HG02981 (cell line): ENCODE measurements at regions not wholly inside any gene's neighbourhood (a gene's known extent, or its start where the extent isn't known, plus 50 kb on each side); places are given as distances from the start of the nearest gene placed in this dataset.

Source experiments
- ATAC-seq: cut with Tn5 transposase; IDR thresholded peaks from one replicate; pipeline ENCODE4 v1.9.1; 2021; ENCODE audit warnings: mild to moderate bottlenecking, moderate library complexity; ENCODE audit not compliant: unreplicated experiment

GRCh38 chr9:129368444-129368978 is 190.4 kb upstream of the IER5L start:
- ATAC-seq = no peak

- no peak for ATAC-seq
Measured at GRCh38 chr9:129367287-129367686, 189.2 kb upstream of the IER5L start.

GRCh38 chr9:129365196-129365595 is 187.1 kb upstream of the IER5L start:
- ATAC-seq = no peak

GRCh38 chr9:129363216-129363873 is 185.3 kb upstream of the IER5L start:
- no peak for ATAC-seq

- no peak for ATAC-seq
Measured at GRCh38 chr9:129362287-129363000, 184.4 kb upstream of the IER5L start.

GRCh38 chr9:129361196-129361595 is 183.1 kb upstream of the IER5L start:
- no peak for ATAC-seq

- no peak for ATAC-seq
Measured at GRCh38 chr9:129359916-129360536, 182.0 kb upstream of the IER5L start.

GRCh38 chr9:129359162-129359811 is 181.2 kb upstream of the IER5L start:
- ATAC-seq = no peak

GRCh38 chr9:129358621-129359154 is 180.6 kb upstream of the IER5L start:
- ATAC-seq = no peak

- ATAC-seq = no peak
Measured at GRCh38 chr9:129357773-129358245, 179.7 kb upstream of the IER5L start.

- no peak for ATAC-seq
Measured at GRCh38 chr9:129356871-129357772, 179.1 kb upstream of the IER5L start.

GRCh38 chr9:129355631-129356030 is 177.6 kb upstream of the IER5L start:
- no peak for ATAC-seq

GRCh38 chr9:129354498-129354897 is 176.4 kb upstream of the IER5L start:
- ATAC-seq = no peak

- ATAC-seq = no peak
Measured at GRCh38 chr9:129353697-129354336, 175.8 kb upstream of the IER5L start.

GRCh38 chr9:129352146-129352865 is 174.2 kb upstream of the IER5L start:
- no peak for ATAC-seq

- no peak for ATAC-seq
Measured at GRCh38 chr9:129351642-129352145, 173.6 kb upstream of the IER5L start.

GRCh38 chr9:129351058-129351641 is 173.1 kb upstream of the IER5L start:
- no peak for ATAC-seq
